ENCODE measurements at regions not wholly inside any gene's neighbourhood (a gene's known extent, or its start where the extent isn't known, plus 50 kb on each side); places are given as distances from the start of the nearest gene placed in this dataset.
"Not testable (repeated sequence)": the region's sequence is repeated elsewhere in the genome, so short reads cannot be mapped to it uniquely, and the experiment has no call there.

GRCh38 chr14:84937016-84937415 is 592.9 kb upstream of the FLRT2 start:
- Histone ChIP-seq H3K27me3 (ENCODE audit: control insufficient read depth, insufficient read depth, low read length) (no peaks in the 10 kb centered on the region), H3K4me2 (ENCODE audit: low read length) (no peak overlapping the region), H3K27ac (no peak overlapping the region), H3K36me3 (ENCODE audit: control insufficient read depth, insufficient read depth, low read length) (no peaks in the 10 kb centered on the region), H2AFZ (no peak overlapping the region), H3K9me3 (ENCODE audit: control insufficient read depth, low read length) (no peaks in the 10 kb centered on the region), H3K4me1 (no peaks in the 10 kb centered on the region), H3K79me2 (no peaks in the 10 kb centered on the region), H3K4me3 (ENCODE audit: low read depth, low read length) (no peak overlapping the region), H3K9ac (no peak overlapping the region)
- TF ChIP-seq, protein P1, sequence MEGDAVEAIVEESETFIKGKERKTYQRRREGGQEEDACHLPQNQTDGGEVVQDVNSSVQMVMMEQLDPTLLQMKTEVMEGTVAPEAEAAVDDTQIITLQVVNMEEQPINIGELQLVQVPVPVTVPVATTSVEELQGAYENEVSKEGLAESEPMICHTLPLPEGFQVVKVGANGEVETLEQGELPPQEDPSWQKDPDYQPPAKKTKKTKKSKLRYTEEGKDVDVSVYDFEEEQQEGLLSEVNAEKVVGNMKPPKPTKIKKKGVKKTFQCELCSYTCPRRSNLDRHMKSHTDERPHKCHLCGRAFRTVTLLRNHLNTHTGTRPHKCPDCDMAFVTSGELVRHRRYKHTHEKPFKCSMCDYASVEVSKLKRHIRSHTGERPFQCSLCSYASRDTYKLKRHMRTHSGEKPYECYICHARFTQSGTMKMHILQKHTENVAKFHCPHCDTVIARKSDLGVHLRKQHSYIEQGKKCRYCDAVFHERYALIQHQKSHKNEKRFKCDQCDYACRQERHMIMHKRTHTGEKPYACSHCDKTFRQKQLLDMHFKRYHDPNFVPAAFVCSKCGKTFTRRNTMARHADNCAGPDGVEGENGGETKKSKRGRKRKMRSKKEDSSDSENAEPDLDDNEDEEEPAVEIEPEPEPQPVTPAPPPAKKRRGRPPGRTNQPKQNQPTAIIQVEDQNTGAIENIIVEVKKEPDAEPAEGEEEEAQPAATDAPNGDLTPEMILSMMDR (IDR thresholded peaks at IDR 0.05): no peak

- Histone ChIP-seq H3K4me3 (ENCODE audit: low read depth, low read length) (no peak overlapping the region), H3K4me2 (ENCODE audit: low read length) (no peak overlapping the region), H3K79me2 (no peaks in the 10 kb centered on the region), H3K9ac (no peak overlapping the region), H3K9me3 (ENCODE audit: control insufficient read depth, low read length) (no peaks in the 10 kb centered on the region), H3K4me1 (no peaks in the 10 kb centered on the region), H2AFZ (no peak overlapping the region), H3K36me3 (ENCODE audit: control insufficient read depth, insufficient read depth, low read length) (no peaks in the 10 kb centered on the region), H3K27me3 (ENCODE audit: control insufficient read depth, insufficient read depth, low read length) (no peaks in the 10 kb centered on the region), H3K27ac (no peak overlapping the region)
- TF ChIP-seq, protein P1 (IDR thresholded peaks at IDR 0.05): no peak
These were observed 592.5 kb upstream of the FLRT2 start for GRCh38 chr14:84937449-84937848.

DNA sequence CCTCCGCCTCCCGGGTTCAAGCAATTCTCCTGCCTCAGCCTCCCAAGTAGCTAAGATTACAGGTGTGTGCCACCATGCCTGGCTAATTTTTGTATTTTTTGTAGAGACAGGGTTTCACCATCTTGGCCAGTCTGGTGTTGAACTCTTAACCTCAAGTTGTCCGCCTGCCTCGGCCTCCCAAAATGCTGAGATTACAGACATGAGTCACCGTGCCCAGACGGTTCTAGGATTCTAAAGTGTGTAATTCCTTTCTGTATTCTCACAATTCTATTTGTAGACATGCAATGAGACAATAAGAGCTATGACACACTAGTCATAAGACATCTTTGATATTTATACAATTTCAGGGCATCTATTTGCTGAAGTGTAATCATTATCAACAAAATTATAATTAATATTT is 585.0 kb upstream of the FLRT2 start:
- H3K4me3 ChIP-seq (ENCODE audit: low read depth, low read length); H3K79me2 ChIP-seq; H3K9me3 ChIP-seq (ENCODE audit: control insufficient read depth, low read length); H3K9ac ChIP-seq; H2AFZ ChIP-seq; H3K4me2 ChIP-seq (ENCODE audit: low read length); H3K36me3 ChIP-seq (ENCODE audit: control insufficient read depth, insufficient read depth, low read length); H3K27ac ChIP-seq; H3K27me3 ChIP-seq (ENCODE audit: control insufficient read depth, insufficient read depth, low read length); H3K4me1 ChIP-seq: not testable (repeated sequence)

DNA sequence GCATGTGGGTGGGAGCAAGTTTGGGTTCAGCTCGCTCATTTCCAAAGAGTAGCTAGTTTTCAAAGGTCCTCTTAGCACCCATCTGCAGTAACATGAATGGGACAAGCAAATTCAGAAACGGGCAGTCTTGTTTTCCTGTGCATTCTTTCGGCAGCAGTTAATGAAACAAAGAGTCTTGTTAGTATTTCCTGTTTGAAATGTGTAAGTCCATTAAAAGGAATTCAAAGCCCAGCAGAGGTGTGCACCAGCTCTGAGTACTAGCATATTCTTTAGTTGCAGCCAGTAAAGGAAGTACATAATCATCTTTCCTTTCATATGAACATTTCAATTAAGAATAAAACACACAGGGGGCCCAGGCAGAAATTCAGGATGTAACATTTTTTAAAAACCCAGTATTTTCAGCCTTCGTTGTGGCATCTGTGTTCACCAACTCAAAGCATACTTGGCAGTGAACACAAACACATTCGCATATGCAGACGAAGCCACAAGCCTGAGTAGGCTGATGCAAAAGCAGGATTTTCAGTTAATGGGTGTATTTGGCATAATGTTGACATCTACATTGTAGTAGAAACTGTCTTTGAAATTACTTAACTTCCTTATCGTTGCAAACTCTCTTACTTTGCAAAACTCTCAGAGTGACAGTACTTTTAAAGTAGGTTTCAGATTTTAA is 570.0 kb upstream of the FLRT2 start:
- Histone ChIP-seq H2AFZ (no peak overlapping the region), H3K9me3 (ENCODE audit: control insufficient read depth, low read length) (no peaks in the 10 kb centered on the region), H3K4me1 (no peaks in the 10 kb centered on the region), H3K27me3 (ENCODE audit: control insufficient read depth, insufficient read depth, low read length) (no peaks in the 10 kb centered on the region), H3K27ac (no peak overlapping the region), H3K4me2 (ENCODE audit: low read length) (no peak overlapping the region), H3K36me3 (ENCODE audit: control insufficient read depth, insufficient read depth, low read length) (no peaks in the 10 kb centered on the region), H3K79me2 (no peaks in the 10 kb centered on the region), H3K4me3 (ENCODE audit: low read depth, low read length) (no peak overlapping the region), H3K9ac (no peak overlapping the region)
- TF ChIP-seq, protein P1 (IDR thresholded peaks at IDR 0.05): no peak

GRCh38 chr14:84961637-84962036 is 568.3 kb upstream of the FLRT2 start:
- TF ChIP-seq, protein P1 (IDR thresholded peaks at IDR 0.05): no peak
- Histone ChIP-seq H3K27me3 (ENCODE audit: control insufficient read depth, insufficient read depth, low read length) (no peaks in the 10 kb centered on the region), H3K9ac (no peak overlapping the region), H3K36me3 (ENCODE audit: control insufficient read depth, insufficient read depth, low read length) (no peaks in the 10 kb centered on the region), H3K9me3 (ENCODE audit: control insufficient read depth, low read length) (no peaks in the 10 kb centered on the region), H3K4me1 (no peaks in the 10 kb centered on the region), H3K79me2 (no peaks in the 10 kb centered on the region), H2AFZ (no peak overlapping the region), H3K4me2 (ENCODE audit: low read length) (no peak overlapping the region), H3K27ac (no peak overlapping the region), H3K4me3 (ENCODE audit: low read depth, low read length) (no peak overlapping the region)
